ENCODE measurements at regions not wholly inside any gene's neighbourhood (a gene's known extent, or its start where the extent isn't known, plus 50 kb on each side); places are given as distances from the start of the nearest gene placed in this dataset.

GRCh38 chr2:163175294-163175693 is 336.7 kb upstream of the KCNH7 start:
- TF ChIP-seq CTCF (IDR thresholded peaks at IDR 0.05; ENCODE audit: borderline replicate concordance, control extremely low read depth, extremely low read depth, insufficient read depth, missing control alignments): no peak
- in situ Hi-C loops (cut with MboI; ENCODE audit: low sequenced_read_pairs, unreplicated experiment): loop anchor here (25.0 kb wide), 1 partner anchor 887 kb away; no protein-coding TSS in a partner anchor
- no peak for DNase-seq (ENCODE audit: low spot score)

- TF ChIP-seq CTCF (IDR thresholded peaks at IDR 0.05; ENCODE audit: borderline replicate concordance, control extremely low read depth, extremely low read depth, insufficient read depth, missing control alignments): no peak
- in situ Hi-C loops (cut with MboI; ENCODE audit: low sequenced_read_pairs, unreplicated experiment): no loop called here
- DNase-seq (ENCODE audit: low spot score): no peak
Observed at GRCh38 chr2:163173591-163173990, 335.0 kb upstream of the KCNH7 start.

- no peak for TF ChIP-seq CTCF (IDR thresholded peaks at IDR 0.05; ENCODE audit: borderline replicate concordance, control extremely low read depth, extremely low read depth, insufficient read depth, missing control alignments)
- no peak for DNase-seq (ENCODE audit: low spot score)
- in situ Hi-C loops (cut with MboI; ENCODE audit: low sequenced_read_pairs, unreplicated experiment): no loop called here
Observed at GRCh38 chr2:163171786-163172530, 333.4 kb upstream of the KCNH7 start.

GRCh38 chr2:163157891-163158496 is 319.4 kb upstream of the KCNH7 start:
- DNase-seq (ENCODE audit: low spot score): no peak
- no peak for TF ChIP-seq CTCF (IDR thresholded peaks at IDR 0.05; ENCODE audit: borderline replicate concordance, control extremely low read depth, extremely low read depth, insufficient read depth, missing control alignments)
- in situ Hi-C loops (cut with MboI; ENCODE audit: low sequenced_read_pairs, unreplicated experiment): no loop called here

GRCh38 chr2:163157411-163157810 is 318.8 kb upstream of the KCNH7 start:
- no peak for TF ChIP-seq CTCF (IDR thresholded peaks at IDR 0.05; ENCODE audit: borderline replicate concordance, control extremely low read depth, extremely low read depth, insufficient read depth, missing control alignments)
- in situ Hi-C loops (cut with MboI; ENCODE audit: low sequenced_read_pairs, unreplicated experiment): no loop called here
- DNase-seq (ENCODE audit: low spot score): no peak

- in situ Hi-C loops (cut with MboI; ENCODE audit: low sequenced_read_pairs, unreplicated experiment): no loop called here
- TF ChIP-seq CTCF (IDR thresholded peaks at IDR 0.05; ENCODE audit: borderline replicate concordance, control extremely low read depth, extremely low read depth, insufficient read depth, missing control alignments): no peak
- DNase-seq (ENCODE audit: low spot score): no peak
Observed at GRCh38 chr2:163155925-163156324, 317.4 kb upstream of the KCNH7 start.

All from GM13976 (cell line).